Ishikawa (cell line): ENCODE measurements at regions not wholly inside any gene's neighbourhood (a gene's known extent, or its start where the extent isn't known, plus 50 kb on each side); places are given as distances from the start of the nearest gene placed in this dataset.

ENCODE experiments used
- CEBPB ChIP-seq: IDR thresholded peaks from 2 replicates; pipeline ENCODE4 v1.6.1; 2012
- CREB1 ChIP-seq: IDR thresholded peaks from 2 replicates; pipeline ENCODE4 v1.6.1; 2012; ENCODE audit warnings: low read depth
- EGR1 ChIP-seq: IDR thresholded peaks from 2 replicates; pipeline ENCODE4 v1.6.1; 2012
- EP300 ChIP-seq: IDR thresholded peaks from 2 replicates; pipeline ENCODE4 v1.6.1; 2012; ENCODE audit warnings: borderline replicate concordance
- FOXM1 ChIP-seq: IDR thresholded peaks from 2 replicates; pipeline ENCODE4 v1.6.1; 2012; ENCODE audit warnings: low read depth, borderline replicate concordance
- NFIC ChIP-seq: IDR thresholded peaks from 2 replicates; pipeline ENCODE4 v1.6.1; 2012
- RAD21 ChIP-seq: IDR thresholded peaks from 2 replicates; pipeline ENCODE4 v1.6.1; 2012; ENCODE audit warnings: low read depth
- TAF1 ChIP-seq: IDR thresholded peaks from 2 replicates; pipeline ENCODE4 v1.6.1; 2012; ENCODE audit warnings: low read depth, mild to moderate bottlenecking
- TCF12 ChIP-seq: IDR thresholded peaks from 2 replicates; pipeline ENCODE4 v1.6.1; 2012; ENCODE audit warnings: low read depth
- TEAD4 ChIP-seq: IDR thresholded peaks from 2 replicates; pipeline ENCODE4 v1.6.1; 2012
- YY1 ChIP-seq: IDR thresholded peaks from 2 replicates; pipeline ENCODE4 v1.6.1; 2012; ENCODE audit warnings: low read depth
- ZBTB7A ChIP-seq: IDR thresholded peaks from 2 replicates; pipeline ENCODE4 v1.6.1; 2012; ENCODE audit warnings: low read depth
- TF ChIP-seq, protein P1 (sequence below): IDR thresholded peaks from 2 replicates; pipeline ENCODE4 v1.6.1; 2012
- TF ChIP-seq, protein P2 (sequence below): IDR thresholded peaks from 2 replicates; pipeline ENCODE4 v1.6.1; 2012; ENCODE audit warnings: low read depth, mild to moderate bottlenecking
- TF ChIP-seq, protein P3 (sequence below): IDR thresholded peaks from 2 replicates; pipeline ENCODE4 v1.6.1; 2012

- TF ChIP-seq TCF12 = no peak
- no peak for TF ChIP-seq YY1
- no peak for TF ChIP-seq RAD21
- no peak for TF ChIP-seq ZBTB7A
- TF ChIP-seq, protein P1, sequence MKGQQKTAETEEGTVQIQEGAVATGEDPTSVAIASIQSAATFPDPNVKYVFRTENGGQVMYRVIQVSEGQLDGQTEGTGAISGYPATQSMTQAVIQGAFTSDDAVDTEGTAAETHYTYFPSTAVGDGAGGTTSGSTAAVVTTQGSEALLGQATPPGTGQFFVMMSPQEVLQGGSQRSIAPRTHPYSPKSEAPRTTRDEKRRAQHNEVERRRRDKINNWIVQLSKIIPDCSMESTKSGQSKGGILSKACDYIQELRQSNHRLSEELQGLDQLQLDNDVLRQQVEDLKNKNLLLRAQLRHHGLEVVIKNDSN = no peak
- TF ChIP-seq, protein P2, sequence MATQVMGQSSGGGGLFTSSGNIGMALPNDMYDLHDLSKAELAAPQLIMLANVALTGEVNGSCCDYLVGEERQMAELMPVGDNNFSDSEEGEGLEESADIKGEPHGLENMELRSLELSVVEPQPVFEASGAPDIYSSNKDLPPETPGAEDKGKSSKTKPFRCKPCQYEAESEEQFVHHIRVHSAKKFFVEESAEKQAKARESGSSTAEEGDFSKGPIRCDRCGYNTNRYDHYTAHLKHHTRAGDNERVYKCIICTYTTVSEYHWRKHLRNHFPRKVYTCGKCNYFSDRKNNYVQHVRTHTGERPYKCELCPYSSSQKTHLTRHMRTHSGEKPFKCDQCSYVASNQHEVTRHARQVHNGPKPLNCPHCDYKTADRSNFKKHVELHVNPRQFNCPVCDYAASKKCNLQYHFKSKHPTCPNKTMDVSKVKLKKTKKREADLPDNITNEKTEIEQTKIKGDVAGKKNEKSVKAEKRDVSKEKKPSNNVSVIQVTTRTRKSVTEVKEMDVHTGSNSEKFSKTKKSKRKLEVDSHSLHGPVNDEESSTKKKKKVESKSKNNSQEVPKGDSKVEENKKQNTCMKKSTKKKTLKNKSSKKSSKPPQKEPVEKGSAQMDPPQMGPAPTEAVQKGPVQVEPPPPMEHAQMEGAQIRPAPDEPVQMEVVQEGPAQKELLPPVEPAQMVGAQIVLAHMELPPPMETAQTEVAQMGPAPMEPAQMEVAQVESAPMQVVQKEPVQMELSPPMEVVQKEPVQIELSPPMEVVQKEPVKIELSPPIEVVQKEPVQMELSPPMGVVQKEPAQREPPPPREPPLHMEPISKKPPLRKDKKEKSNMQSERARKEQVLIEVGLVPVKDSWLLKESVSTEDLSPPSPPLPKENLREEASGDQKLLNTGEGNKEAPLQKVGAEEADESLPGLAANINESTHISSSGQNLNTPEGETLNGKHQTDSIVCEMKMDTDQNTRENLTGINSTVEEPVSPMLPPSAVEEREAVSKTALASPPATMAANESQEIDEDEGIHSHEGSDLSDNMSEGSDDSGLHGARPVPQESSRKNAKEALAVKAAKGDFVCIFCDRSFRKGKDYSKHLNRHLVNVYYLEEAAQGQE = no peak
Measured at GRCh38 chr3:38949994-38950393, 101.8 kb downstream of the SCN11A start.

DNA sequence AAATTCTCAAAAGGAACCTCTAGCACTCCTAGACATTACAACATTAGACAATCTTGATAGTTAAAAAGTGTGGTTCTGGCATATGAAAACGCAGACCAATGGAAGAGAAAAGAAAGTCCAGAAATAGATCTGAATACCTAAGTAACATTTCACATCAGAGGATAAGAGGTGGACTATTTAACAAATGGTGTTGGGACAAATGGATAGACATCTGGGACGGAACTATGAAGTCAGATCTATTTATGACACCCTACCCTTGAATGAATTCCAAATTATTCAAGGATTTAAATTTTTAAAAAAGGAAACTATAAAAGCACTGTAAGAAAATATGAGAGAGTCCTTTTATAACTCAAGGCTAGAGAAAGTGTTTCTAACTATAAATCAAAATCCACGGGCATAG is 111.3 kb downstream of the SCN11A start:
- no peak for TF ChIP-seq NFIC
- TF ChIP-seq TAF1 = no peak
- TF ChIP-seq, protein P2 = no peak
- TF ChIP-seq RAD21 = no peak
- TF ChIP-seq, protein P3, sequence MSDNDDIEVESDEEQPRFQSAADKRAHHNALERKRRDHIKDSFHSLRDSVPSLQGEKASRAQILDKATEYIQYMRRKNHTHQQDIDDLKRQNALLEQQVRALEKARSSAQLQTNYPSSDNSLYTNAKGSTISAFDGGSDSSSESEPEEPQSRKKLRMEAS = no peak
- TF ChIP-seq, protein P1 = no peak
- no peak for TF ChIP-seq TCF12
- no peak for TF ChIP-seq ZBTB7A
- TF ChIP-seq EGR1 = no peak
- no peak for TF ChIP-seq CEBPB
- TF ChIP-seq FOXM1 = no peak
- TF ChIP-seq YY1 = no peak
- no peak for TF ChIP-seq CREB1
- TF ChIP-seq EP300 = no peak
- no peak for TF ChIP-seq TEAD4

DNA sequence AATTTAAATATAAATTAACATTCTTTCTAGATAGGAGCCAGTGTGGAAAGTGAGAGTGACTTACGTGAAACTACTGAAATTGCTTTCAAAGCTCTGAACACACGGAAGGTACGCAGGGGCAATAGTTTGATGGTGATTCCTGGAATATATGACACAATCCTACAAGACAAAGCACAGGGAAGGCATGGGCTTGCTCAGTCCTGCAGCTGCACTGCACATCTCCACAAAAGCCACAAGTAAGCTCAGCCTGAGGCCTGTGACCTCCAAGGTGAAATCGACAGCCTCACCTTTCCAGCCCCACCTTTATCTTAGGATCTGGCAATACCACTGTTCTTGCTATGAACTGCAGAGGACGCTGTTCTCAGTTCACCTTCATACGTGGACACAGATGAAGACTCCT is 109.3 kb upstream of the SCN10A start:
- TF ChIP-seq NFIC (no peak), FOXM1 (no peak), EGR1 (no peak), CREB1 (no peak), EP300 (no peak), ZBTB7A (no peak), YY1 (no peak), CEBPB (no peak), TAF1 (no peak), TCF12 (no peak), TEAD4 (no peak), RAD21 (no peak)
- TF ChIP-seq, protein P3 = no peak
- TF ChIP-seq, protein P1 = no peak
- TF ChIP-seq, protein P2 = no peak

DNA sequence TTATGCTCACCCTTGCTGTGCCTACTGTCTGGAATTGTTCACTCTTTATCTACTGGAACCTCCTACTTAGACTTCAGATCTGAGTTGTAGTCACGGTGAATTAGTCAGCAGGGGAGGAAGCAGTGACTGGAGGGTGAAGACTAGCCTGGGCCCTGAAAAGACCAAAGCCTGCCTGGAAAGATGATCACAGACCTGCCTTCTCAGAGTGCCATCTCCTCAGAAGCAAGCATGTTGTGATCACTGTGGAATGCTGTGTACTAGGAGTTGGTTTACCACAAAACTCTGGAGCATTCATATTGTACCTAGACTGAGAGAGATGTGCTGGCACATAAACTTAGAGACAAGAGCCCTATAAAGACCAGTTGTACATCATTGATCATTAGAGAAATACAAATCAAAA is 100.7 kb upstream of the SCN10A start:
- TF ChIP-seq, protein P1 = no peak
- TF ChIP-seq EGR1 (no peak), CEBPB (no peak), RAD21 (no peak), FOXM1 (no peak), EP300 (no peak), TEAD4 (no peak), NFIC (no peak), YY1 (no peak), TAF1 (no peak), TCF12 (no peak)
- TF ChIP-seq, protein P2 = no peak
- TF ChIP-seq, protein P3 = no peak
